ENCODE measurements at regions not wholly inside any gene's neighbourhood (a gene's known extent, or its start where the extent isn't known, plus 50 kb on each side); places are given as distances from the start of the nearest gene placed in this dataset.

DNA sequence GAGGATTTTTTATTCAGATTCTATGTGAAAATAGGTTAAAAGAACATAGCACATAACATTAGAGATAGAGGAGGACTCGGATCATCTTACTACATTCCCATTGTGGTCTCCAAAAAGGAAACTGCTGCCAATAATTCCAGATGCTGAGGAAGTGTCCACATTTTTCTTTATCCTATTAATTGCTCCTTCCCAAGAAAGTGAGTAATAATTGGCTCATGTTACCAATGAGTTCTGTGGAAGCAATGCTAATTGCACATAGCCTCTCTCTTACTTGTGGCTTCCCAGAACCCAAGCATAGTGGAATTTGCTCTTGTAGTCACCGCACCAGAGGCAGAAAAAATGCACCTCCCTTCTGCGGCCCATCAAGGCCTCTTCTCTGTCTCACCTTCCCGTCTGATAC lies 208.4 kb downstream of the PLOD2 start:
- Histone ChIP-seq H3K27ac (no peak overlapping the region), H3K9me3 (no peaks in the 10 kb centered on the region), H3K36me3 (no peaks in the 10 kb centered on the region), H3K4me1 (replicated peaks) (no peaks in the 10 kb centered on the region), H3K4me3 (no peak overlapping the region), H3K27me3 (replicated peaks; ENCODE audit: insufficient read depth) (no peaks in the 10 kb centered on the region)
- 86% methylated on average over 4 of the region's 4 CpGs for whole genome bisulfite sequencing
- intact Hi-C loops (cut with DNase I) = no loop called here
- TF ChIP-seq POLR2A (IDR thresholded peaks at IDR 0.05) = no peak
- no peak for TF ChIP-seq POLR2AphosphoS5 (IDR thresholded peaks at IDR 0.05)
- TF ChIP-seq, protein P1, sequence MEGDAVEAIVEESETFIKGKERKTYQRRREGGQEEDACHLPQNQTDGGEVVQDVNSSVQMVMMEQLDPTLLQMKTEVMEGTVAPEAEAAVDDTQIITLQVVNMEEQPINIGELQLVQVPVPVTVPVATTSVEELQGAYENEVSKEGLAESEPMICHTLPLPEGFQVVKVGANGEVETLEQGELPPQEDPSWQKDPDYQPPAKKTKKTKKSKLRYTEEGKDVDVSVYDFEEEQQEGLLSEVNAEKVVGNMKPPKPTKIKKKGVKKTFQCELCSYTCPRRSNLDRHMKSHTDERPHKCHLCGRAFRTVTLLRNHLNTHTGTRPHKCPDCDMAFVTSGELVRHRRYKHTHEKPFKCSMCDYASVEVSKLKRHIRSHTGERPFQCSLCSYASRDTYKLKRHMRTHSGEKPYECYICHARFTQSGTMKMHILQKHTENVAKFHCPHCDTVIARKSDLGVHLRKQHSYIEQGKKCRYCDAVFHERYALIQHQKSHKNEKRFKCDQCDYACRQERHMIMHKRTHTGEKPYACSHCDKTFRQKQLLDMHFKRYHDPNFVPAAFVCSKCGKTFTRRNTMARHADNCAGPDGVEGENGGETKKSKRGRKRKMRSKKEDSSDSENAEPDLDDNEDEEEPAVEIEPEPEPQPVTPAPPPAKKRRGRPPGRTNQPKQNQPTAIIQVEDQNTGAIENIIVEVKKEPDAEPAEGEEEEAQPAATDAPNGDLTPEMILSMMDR (IDR thresholded peaks at IDR 0.05) = no peak
- DNase-seq (ENCODE audit: low spot score) = no peak

DNA sequence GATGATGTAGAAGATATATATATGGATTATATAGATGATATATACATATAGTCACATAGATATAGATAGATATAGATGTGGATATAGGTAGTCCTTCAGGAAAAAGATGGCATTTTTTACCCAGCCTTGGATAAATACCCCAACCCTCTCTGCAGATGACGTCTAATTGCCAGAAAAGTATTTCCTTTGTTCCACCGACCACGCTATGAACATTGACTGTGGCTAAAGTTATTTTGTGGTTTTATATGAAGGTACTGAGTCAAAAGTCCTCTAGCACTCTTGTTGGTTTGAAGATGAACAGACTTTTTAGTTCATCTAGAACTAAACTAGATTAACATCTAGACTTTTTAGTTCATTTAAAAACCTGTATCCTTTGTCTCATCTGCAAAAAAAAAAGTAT lies 207.7 kb downstream of the PLOD2 start:
- Histone ChIP-seq H3K27me3 (replicated peaks; ENCODE audit: insufficient read depth) (no peaks in the 10 kb centered on the region), H3K27ac (no peak overlapping the region), H3K36me3 (no peaks in the 10 kb centered on the region), H3K4me1 (replicated peaks) (no peaks in the 10 kb centered on the region), H3K4me3 (no peak overlapping the region), H3K9me3 (no peaks in the 10 kb centered on the region)
- DNase-seq (ENCODE audit: low spot score) = no peak
- no peak for TF ChIP-seq POLR2A (IDR thresholded peaks at IDR 0.05)
- TF ChIP-seq, protein P1 (IDR thresholded peaks at IDR 0.05) = no peak
- no peak for TF ChIP-seq POLR2AphosphoS5 (IDR thresholded peaks at IDR 0.05)
- intact Hi-C loops (cut with DNase I) = no loop called here
- 88% methylated on average over 3 of the region's 3 CpGs for WGBS

DNA sequence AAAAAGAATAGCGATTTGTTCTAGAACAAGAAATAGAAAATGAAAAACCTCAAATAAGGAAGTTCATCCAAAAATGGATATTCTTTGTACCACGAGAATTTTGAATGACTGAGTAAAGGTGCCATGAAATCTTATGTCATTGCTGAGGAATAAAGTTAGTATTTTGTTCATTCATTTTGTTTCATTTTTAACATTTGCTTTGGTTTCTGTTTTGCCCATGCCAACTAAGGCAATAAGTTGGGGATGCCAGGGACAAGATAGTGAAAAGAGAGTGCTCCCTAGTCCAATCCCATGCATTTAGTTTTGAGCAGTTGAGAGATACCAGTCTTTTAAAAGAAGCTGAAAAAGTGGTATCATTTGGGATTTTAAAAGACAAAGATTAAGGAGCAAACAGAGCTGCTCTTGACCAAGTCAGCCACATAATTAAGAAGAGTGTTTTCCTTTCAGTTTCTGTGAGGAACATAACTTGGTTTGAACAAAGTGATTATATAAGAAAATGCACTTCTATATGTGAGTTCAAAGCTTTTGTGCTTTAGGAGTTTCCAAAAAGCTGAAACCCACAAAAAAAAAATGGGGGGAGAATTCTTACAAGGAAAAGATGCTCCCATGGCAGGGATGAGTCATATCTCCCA lies 201.4 kb downstream of the PLOD2 start:
- Histone ChIP-seq H3K27me3 (replicated peaks; ENCODE audit: insufficient read depth) (no peaks in the 10 kb centered on the region), H3K9me3 (no peaks in the 10 kb centered on the region), H3K4me1 (replicated peaks) (no peaks in the 10 kb centered on the region), H3K4me3 (no peak overlapping the region), H3K36me3 (no peaks in the 10 kb centered on the region), H3K27ac (no peak overlapping the region)
- DNase-seq (ENCODE audit: low spot score) = no peak
- intact Hi-C loops (cut with DNase I) = no loop called here
- TF ChIP-seq POLR2A (IDR thresholded peaks at IDR 0.05) = no peak
- TF ChIP-seq, protein P1 (IDR thresholded peaks at IDR 0.05) = no peak
- 91% methylated on average over 2 of the region's 2 CpGs for WGBS

DNA sequence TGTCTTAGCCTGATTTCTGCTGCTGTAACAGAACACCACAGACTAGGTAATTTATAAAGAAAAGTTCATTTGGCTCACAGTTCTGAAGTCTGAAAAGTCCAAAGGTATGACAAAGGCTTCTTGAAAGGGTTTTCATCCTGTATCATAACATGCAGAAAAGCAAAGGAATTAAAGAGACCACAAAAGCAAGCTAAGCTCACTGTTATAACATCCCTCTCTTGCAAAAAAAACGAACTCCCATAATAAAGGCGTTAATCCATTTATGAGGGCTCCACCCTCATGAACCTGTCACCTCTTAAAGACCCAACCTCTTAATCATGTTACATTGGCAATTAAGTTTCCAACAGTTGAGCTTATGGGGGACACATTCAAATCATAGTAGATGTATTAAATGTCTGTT lies 197.9 kb downstream of the PLOD2 start:
- H3K4me3 ChIP-seq = no peak overlapping the region
- 60% methylated on average over 2 of the region's 2 CpGs for WGBS
- no peaks in the 10 kb centered on the region for H3K9me3 ChIP-seq
- DNase-seq (ENCODE audit: low spot score) = no peak
- TF ChIP-seq POLR2A (IDR thresholded peaks at IDR 0.05) = no peak
- TF ChIP-seq, protein P1 (IDR thresholded peaks at IDR 0.05) = no peak
- no peak for TF ChIP-seq POLR2AphosphoS5 (IDR thresholded peaks at IDR 0.05)
- H3K27me3 ChIP-seq (replicated peaks; ENCODE audit: insufficient read depth) = no peaks in the 10 kb centered on the region
- H3K27ac ChIP-seq = no peak overlapping the region
- intact Hi-C loops (cut with DNase I) = no loop called here
- no peaks in the 10 kb centered on the region for H3K4me1 ChIP-seq (replicated peaks)
- no peaks in the 10 kb centered on the region for H3K36me3 ChIP-seq

DNA sequence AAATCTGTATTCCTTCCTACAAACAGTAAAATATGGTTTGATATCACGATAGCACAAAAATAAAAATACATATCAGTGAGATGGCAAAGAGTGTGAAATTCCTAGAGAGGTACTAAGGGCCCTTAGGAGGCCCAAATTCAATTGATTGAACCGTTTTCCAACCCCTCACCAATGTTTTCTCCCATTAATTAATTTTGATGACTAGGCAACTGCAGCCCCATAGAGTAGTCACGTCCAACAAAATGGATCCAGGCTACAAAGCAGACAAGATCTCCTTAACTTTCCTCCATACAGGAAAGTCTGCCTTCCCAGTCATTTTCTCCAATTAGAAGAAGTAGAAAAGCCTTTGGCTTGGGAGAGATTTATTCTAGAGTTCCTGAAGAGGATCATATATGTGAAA lies 193.9 kb downstream of the PLOD2 start:
- intact Hi-C loops (cut with DNase I) = no loop called here
- H3K27ac ChIP-seq = no peak overlapping the region
- no peaks in the 10 kb centered on the region for H3K27me3 ChIP-seq (replicated peaks; ENCODE audit: insufficient read depth)
- WGBS = 91% methylated on average over 3 of the region's 3 CpGs
- H3K4me1 ChIP-seq (replicated peaks) = no peaks in the 10 kb centered on the region
- DNase-seq (ENCODE audit: low spot score) = no peak
- TF ChIP-seq POLR2AphosphoS5 (IDR thresholded peaks at IDR 0.05) = no peak
- TF ChIP-seq POLR2A (IDR thresholded peaks at IDR 0.05) = no peak
- TF ChIP-seq, protein P1 (IDR thresholded peaks at IDR 0.05) = no peak
- no peaks in the 10 kb centered on the region for H3K9me3 ChIP-seq
- H3K36me3 ChIP-seq = no peaks in the 10 kb centered on the region
- no peak overlapping the region for H3K4me3 ChIP-seq
